NCI-H2107 (cell line): ENCODE measurements at regions not wholly inside any gene's neighbourhood (a gene's known extent, or its start where the extent isn't known, plus 50 kb on each side); places are given as distances from the start of the nearest gene placed in this dataset.

Experiments
- DNase-seq: peaks from one replicate; lab custom pipeline; 2025; lab: John Stamatoyannopoulos, UW

DNA sequence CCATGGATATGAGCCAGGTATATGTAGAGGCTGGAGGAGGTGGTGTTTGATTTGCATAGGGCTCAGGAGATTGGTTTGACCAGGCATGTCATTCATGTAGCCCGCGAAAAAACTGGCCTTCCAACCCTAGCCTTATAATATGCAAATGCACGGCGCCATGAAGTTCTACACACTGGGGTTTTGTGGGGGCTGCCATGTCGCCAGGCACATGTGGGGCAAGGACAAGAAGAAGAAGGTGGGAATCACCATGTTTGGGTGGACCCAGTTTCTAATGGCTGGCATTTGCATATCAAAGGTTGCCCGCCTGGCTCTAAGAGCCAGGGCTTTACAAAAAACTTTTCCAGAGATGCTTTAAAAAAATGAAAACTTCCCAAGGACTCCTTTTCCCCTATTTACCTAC lies 1251.0 kb downstream of the PCDH18 start:
- no peak for DNase-seq

DNA sequence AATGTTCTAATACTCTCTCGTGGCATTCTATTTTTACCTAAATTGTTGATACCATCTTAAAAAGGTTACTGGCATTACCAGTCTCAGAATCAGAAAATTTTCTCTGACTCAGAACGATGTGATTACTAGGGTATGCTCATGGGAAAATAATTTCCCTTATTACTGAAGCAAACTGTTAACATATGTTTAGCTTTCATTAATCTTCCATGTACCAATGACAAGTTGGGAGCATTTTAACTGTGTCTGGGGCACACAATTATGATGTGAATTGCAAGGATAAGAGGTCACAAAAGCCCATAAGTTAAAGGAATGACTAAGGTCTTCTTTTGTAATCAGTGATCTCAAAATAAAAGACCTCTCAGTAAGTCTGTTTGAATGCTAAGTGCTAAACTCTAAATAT lies 1254.6 kb downstream of the PCDH18 start:
- no peak for DNase-seq

DNA sequence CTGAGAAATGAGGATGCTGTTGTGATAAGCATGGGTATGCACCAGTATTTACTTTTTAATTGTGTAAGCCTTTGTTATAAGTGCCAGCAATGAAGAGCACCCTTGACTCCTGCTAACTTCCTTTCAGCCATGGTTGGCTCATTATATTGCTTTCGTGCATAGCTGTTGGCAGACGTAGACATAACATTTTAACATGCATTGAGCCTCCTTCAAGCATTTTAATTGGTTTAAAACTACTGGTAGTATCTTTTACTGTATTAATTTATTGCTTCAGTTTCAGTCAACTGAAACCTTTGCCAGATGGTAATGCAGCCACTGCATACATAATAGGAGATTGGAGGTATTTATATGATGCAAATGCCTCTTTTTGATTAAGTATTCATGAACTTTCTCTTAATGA lies 1285.4 kb downstream of the PCDH18 start:
- DNase-seq: no peak

DNA sequence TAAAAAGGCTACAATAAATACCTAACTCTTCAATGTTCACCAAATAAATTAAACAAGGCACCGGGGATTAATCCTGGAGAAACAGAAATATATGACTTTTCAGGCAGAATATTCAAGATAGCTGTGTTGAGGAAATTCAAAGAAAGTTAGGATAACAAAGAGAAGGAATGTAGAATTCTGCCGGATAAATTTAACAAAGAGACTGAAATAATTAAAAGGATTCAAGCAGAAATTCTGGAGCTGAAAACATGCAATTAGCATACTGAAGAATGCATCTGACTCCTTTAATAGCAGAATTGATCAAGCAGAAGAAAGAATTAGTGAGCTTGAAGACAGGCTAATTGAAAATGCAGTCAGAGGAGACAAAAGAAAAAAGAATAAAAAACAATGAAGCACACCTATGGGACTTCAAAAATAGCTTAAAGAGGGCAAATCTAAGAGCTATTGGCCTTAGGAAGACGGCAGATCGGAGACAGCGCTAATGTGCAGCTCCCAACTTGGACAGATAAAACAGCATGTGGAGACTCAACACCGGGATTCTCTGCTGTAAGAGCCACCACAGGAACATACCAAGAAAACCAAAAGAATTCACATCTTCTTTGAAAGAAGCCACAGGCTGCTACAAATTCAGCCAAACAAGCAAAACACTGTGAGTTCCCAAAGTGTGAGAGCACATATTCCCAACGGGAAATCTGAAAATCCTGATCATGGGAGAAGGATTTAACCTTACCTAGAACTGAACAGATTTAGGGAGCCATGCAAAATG lies 1290.9 kb downstream of the PCDH18 start:
- DNase-seq: no peak

DNA sequence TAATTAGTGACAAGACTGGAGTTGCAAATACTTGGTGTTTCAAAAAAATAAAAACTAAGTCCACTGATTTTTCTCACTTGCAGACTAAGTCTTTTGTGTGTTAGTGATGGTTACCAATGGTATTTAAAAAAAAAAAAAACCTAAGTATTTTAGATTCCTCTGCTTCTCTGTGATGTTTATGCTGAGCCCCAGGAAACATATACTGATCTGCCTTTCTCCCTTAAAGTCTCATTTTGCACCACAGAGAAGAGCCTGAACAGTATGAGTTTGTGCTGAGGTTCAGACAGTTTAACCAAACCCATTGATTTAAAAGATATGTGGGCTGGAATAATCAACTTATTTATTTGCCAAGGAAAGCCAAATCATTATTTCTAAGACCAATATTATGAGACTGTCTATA lies 1305.0 kb downstream of the PCDH18 start:
- DNase-seq: no peak

DNA sequence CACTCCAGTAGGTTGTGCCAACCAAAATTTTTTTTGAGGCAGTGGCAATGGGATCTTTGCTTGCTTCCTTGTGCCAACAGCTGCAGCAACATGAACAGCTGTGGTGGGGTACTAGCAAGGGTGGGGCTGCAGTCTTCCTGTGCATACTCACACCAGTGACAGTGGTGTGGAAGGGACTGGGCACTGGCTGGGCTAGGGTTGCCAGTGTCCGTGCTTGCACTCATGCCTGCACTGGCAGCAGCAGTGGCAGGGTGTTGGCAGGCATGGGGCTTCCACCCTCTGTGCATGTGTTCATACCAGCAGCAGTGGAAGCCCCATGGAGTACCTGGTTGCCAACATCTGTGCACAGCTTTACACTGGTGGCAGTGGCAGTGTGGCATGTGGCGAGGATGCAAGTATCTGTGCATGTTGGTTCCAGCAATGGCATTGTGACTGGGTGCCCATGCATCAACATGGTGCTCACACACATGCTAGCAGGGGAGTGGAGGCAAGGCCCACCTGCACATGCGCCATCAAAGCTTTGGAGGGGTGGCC lies 1312.6 kb downstream of the PCDH18 start:
- no peak for DNase-seq

DNA sequence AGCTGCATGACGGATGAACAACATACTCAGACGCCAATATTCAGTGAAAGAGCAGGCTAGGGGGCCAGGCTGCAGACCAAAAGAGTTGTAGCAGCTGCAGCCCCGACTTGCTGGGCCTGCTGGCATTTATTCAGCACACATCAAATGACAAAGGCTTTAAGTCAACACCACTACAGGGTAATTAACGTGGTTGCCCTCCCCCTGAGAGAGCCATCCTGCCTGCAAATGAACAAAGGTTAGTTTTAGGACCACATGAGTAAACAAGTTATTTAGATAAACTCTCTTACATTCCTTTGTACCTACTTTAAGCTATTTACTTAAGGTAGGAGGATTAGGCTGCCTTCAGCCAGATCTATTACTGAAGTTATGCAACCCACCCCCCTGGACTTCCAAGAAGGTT lies 1329.1 kb downstream of the PCDH18 start:
- DNase-seq: no peak

DNA sequence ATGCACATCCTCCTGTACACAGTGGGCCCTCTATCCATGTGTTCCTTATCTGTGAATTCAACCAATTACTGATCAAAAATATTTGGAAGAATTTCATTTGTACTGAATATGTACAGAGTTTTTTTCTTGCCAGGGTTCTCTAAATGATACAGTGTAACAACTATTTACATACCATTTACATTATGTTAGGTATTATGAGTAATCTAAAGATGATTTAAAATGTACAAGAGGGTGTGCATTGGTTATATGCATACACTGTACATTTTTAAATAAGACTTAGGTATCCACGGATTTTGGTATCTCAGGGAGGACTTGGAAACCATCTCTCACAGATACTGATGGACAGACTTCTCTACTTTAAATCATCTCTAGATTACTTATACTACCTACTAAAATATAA lies 1333.9 kb downstream of the PCDH18 start:
- no peak for DNase-seq

DNA sequence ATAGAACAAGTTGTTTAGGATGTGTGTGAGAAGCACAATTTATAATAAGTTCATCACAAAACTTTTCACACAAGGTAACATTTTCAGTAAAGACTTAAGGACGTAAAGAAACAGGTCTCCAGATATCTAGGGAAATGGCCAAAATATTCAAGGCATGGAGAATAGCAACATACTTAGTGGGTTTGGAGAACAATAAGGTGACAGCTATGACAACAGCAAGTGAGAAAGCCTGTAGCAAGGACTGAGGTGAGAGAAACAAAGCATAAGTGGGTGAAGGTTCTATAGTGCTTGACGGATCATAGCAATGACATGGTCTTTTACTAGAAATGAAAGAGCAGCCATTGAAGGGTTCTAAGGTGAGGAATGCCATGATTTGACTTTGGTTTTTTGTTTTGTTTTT lies 1337.3 kb downstream of the PCDH18 start:
- no peak for DNase-seq

DNA sequence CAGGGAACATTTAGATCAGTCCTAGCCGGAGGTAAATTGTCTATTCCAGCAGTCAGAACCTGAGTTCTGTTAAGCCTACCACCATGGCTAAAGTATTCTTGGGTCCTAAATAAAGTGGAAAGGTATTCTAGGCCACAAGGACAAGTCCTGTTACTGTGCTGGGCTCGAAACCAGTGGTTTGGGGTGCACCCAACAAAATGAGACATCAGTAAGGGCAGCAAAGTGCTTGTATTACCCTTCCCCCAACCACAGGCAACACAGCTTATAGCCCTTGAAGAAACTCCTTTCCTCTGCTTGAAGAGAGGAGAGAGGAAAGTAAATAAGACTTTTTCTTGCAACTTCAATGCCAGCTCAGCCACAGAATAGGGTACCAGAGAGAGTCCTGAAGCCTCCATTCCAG lies 1345.6 kb downstream of the PCDH18 start:
- no peak for DNase-seq

DNA sequence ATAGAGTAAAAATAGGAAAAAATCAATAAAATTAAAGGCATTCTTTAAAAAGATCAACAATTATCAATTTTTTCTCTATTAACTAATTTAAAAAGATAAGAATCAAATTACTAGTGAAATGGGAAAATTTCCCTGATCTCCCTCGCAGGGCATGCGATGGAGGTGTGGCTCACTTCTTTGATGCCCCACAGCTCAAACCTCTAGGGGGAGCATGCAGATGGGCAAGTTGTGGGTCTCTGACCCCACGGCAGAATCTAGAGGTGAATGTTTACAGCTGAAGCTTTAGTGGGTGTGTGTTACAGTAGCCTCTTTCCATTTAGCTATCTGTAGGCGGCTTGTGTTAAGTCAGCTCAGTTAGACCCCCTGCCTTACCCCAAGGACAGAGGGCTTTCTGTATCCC lies 1348.8 kb downstream of the PCDH18 start:
- DNase-seq: no peak

DNA sequence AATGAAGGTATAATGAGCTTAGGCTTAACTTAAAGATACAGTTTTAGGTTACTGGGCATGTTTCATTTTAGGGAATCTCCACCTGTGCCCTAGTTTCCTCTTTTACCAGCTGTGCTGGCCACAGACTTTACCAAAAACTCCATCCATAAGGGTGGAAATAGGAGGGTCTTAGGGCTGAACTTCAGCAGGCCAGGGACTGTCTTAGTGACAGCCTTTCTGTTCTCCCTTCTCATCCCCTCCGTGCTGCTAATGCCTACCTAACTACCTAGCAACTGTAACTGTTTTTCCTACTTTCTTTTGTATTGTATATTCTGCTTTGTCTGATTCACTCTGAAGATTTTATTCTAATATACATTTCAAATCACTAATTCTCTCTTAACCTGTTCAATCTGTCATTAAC lies 1375.3 kb downstream of the PCDH18 start:
- no peak for DNase-seq

DNA sequence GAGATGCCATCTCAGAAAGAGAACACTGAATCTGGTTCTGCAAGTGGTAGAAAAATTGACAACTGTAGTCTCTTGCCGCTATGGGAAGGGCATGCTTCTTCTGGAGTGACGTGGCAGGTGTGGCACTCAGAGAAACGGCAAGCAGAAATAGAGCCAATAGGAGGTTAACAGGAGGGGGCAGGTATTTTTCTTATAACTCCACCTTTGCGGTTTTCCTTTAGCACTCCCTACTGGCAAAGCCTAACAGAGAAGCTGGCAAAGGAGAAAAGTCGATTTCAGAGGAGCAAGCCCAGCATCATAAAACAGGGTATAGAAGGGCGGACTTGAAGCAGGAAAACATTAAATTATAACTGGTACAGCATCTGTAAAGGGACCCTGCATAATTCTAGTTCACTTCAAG lies 1382.2 kb downstream of the PCDH18 start:
- DNase-seq: no peak

DNA sequence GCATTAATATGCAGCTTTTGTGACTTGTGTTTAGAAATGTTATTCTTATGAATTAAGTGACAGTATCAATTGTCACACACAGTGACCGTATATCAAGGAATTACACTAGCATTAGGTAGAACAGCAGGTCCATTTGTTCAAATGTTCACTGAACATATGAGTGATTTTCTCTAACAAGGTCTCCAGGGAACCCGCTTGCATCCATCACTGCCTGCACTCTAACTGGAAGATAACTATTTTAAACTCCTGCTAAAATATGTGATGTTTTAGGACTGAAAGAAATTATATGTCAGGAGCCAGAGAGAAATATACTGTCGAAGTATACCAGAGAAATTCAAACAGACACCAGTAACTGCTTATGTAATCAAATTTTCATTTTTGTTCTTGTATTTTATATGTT lies 1395.7 kb downstream of the PCDH18 start:
- no peak for DNase-seq

DNA sequence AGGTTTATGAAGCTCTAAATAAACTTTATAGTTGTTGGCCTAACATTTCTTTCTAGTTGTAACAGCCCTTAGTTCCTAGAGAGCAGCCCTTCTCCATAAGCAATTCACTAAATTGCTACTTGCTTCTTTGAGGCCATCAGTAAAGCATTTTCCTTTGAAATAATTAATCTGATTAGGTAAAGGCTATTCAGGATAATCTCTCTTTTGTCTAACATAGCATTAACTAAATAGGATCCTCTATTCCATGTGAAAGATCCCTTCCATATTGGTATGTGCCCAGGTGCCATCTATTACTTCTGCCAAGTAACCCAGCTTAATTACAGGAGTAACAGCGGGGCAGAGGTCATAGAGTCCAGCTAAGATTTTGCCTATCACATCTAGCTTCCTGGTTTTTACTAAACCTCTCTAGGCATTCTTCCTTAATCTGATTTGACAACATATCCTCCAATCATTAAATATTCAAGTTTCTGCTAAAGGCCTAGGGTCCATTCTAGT lies 1408.0 kb downstream of the PCDH18 start:
- DNase-seq: no peak

DNA sequence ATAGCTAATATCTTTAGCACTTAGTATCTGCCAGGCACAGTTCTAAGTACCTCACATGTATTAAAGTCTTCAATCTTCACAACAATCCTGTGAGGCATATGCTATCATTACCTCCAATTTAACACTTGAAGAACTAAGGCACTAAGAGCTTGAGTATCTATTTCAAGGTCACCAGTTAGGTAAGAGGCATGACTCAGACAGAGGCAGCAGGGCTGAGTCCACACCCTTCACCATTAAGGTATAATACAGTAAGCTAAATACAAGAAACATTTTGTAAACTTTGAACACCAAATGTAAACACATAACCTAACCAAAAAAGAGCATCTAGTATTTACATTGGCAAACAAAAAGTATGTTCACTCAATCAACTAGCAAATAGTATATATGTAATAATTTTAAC lies 1410.9 kb downstream of the PCDH18 start:
- no peak for DNase-seq

DNA sequence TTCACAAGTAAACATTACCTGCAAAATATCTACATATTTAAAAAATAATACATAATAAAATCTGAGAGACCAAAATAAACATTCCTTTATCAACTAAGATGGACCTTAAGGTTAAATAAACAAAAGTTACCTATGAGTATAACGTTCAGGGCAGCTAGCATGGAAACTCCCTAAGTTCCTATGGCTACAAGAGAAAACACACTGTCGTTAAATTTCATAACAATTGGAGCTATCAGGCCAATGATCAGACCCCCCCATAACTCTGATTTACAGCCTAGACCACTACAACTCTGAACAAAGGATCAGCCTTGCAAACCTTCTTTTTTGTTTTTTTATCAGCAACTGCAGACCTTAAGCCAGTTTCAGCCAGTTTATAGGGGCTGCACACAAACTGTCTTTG lies 1418.4 kb downstream of the PCDH18 start:
- DNase-seq: no peak

DNA sequence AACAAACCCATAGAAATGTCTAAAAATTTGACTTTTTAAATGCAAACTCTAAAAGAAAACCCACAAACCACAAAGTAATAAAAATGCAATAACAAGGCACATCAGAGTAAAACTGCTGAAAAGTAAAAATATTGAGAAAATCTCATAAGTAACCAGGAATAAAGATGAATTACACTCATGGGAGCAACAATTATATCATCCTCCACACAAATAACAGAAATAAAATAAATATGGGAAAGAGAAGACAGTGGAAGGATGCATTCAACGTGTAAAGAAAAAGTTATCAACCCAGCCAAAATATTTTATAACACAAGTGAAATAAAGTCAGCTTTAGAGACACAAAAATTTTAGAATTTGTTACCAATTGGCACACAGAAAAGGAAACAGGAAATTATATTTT lies 1420.2 kb downstream of the PCDH18 start:
- DNase-seq: no peak

DNA sequence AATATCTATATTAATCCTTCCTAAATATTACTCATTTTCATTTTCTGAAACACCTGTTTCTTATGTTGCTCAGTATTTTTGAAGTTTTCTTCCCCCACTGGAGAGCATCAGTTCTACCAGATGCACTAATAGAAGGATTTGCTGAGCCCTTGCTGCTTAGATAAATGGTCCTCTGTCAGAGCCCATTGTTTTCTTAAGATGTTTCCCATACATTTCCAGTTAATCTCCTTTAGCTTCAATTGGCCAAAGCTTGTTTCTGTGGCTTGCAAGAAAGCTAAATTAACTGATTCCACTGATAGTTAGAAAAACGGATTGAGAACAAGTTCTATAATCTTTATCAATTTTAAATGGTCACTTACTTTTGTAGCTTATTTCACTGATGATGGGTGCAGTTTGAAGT lies 1425.5 kb downstream of the PCDH18 start:
- no peak for DNase-seq

DNA sequence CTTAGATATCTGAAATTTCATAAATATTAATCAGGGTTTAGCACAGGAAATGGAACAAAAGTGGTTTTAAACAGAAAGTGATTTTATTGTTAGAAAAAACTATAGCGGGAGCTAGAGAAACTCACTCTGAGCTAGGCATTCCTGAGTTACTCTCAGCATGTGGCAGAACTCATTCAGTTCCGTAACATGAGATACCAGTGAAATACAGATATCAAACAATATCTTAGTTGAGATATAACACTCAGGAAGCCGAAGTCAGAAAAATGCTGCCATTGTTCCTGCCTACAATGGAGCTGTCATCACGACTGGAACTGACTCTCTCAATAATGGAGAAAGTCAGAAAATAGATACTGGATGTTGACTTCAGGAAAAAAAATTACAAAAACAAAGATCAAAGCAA lies 1428.7 kb downstream of the PCDH18 start:
- no peak for DNase-seq

DNA sequence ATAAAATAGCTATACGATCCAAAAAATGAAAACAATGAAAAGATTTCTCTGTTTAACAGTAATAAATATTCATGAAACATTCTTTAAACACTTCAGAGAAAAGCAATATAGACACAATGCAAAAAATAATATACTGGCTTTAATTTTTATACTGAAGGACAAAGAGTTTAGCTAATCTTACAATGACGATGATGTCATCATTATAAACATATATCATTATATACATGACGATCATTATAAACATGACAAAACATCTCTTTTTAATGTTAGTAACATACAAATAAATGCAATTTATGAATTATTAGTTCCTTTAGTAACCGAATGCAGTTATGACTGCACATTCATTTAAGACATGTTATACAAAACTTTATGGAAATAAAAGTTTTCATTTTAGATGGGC lies 1434.6 kb downstream of the PCDH18 start:
- DNase-seq: no peak

DNA sequence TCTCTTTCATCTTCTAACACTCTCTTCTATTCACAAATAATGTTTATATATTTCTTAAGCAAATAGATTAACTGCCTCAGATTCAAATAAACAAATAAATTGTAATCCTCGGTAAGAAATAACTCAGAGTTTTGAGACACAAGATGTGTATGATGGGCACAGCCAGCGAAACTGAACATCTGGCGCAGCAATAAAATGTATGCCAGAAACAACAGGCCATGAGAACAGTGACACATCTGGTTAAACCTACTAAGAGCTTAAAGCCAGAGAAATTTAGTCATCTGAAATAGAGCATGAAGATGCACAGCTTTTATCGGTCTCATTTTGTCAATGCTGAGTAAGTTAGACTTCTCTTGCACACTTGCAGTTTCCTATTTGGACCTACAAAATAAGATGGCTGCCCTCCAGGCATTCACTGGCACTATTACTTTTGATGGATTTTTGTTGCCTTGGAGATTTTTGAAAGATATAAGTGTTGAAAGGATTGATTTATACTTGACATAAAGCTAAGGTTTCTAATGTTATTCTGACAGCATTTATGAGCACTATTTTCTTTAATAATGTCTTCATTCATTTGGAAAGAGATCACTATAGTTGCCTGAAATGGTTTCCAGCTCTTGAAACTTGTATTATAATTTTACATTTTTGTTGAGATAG lies 1444.0 kb downstream of the PCDH18 start:
- DNase-seq: no peak

DNA sequence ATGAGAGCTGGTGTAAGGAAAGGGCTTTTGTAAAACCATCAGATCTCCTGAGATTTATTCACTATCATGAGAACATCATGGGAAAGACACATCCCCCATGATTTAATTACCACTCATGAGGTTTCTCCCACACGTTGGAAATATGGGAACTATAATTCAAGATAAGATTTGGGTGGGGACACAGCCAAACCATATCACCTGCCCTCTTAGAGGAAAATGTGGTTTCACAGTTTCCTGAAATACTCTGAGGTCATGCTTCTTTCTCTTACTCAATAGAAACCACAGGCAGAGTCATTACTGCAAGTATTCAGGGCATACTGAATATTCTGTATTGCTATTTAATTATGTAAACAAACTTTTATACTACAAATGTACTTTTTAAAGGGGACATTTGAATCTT lies 1453.3 kb downstream of the PCDH18 start:
- no peak for DNase-seq

DNA sequence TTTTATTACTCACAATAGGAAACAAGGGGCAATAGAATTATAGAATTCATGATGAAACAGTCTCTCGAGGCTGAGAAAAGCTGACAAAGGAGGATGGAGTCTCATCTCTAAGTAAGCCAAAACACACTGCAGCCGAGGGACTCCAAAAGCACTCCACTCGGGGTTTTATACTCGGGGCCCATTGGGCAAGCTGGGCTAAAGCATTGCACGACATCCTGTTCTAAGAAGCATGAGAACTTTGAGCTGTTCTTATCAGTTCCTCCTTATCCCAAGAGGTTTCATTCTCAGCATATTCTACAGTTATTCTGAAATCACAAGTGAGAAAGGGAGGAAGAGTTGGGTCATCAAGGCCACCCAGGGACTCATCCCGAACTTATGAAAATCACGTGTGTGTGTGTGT lies 1475.5 kb downstream of the PCDH18 start:
- no peak for DNase-seq
